ENCODE measurements at regions not wholly inside any gene's neighbourhood (a gene's known extent, or its start where the extent isn't known, plus 50 kb on each side); places are given as distances from the start of the nearest gene placed in this dataset.

DNA sequence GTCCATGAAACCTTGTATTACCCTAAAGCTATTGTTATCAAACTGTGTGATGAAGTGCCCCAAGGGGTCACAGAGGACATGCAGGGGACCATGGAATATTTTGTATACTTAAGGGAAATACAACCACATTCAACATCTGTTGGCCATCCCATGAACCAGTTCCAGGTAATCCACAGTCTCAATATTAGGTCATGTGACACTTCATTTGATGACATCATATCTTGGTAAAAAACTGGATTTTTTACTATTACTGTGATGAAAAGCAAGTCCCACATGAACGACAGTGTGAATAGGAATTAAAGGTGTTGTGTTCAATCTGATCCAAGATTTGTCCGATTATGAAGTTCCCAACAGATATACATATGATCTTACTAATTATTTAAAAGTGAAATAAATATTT lies 355.2 kb downstream of the IRS2 start:
- Mint-ChIP-seq H3K9me3 (peaks cover 17% of the 10 kb centered on the region), H3K27ac (no peak overlapping the region), H3K36me3 (no peaks in the 10 kb centered on the region), H3K4me1 (ENCODE audit: unreplicated experiment) (no peaks in the 10 kb centered on the region), H3K4me3 (no peak overlapping the region), H3K27me3 (no peaks in the 10 kb centered on the region)
- DNase-seq (ENCODE audit: extremely low spot score, unreplicated experiment): no peak
- TF ChIP-seq, protein P1, sequence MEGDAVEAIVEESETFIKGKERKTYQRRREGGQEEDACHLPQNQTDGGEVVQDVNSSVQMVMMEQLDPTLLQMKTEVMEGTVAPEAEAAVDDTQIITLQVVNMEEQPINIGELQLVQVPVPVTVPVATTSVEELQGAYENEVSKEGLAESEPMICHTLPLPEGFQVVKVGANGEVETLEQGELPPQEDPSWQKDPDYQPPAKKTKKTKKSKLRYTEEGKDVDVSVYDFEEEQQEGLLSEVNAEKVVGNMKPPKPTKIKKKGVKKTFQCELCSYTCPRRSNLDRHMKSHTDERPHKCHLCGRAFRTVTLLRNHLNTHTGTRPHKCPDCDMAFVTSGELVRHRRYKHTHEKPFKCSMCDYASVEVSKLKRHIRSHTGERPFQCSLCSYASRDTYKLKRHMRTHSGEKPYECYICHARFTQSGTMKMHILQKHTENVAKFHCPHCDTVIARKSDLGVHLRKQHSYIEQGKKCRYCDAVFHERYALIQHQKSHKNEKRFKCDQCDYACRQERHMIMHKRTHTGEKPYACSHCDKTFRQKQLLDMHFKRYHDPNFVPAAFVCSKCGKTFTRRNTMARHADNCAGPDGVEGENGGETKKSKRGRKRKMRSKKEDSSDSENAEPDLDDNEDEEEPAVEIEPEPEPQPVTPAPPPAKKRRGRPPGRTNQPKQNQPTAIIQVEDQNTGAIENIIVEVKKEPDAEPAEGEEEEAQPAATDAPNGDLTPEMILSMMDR (conservative IDR thresholded peaks at IDR 0.05): no peak

DNA sequence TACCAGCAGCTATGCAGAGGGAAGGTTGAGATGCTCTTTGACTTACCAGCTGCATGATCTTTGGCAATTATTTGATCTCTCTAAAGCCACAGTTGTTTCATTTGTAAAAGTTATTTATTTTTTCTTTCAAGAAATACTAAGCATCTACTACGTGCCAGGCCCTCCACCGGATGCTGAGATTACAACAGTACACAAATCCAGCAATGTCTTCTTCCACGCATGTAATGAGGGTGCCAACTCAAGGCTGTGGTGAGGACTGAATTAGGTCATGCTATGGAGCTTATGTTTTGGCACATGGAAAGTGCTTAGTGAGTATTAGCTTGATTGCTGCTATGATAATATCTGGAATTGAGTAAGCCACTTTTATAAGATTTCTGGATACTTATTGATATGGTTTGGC lies 358.2 kb downstream of the IRS2 start:
- Mint-ChIP-seq H3K36me3 (no peaks in the 10 kb centered on the region), H3K4me1 (ENCODE audit: unreplicated experiment) (no peaks in the 10 kb centered on the region), H3K27ac (no peak overlapping the region), H3K27me3 (no peaks in the 10 kb centered on the region), H3K9me3 (peaks cover 14% of the 10 kb centered on the region), H3K4me3 (no peak overlapping the region)
- TF ChIP-seq, protein P1 (conservative IDR thresholded peaks at IDR 0.05): no peak
- DNase-seq (ENCODE audit: extremely low spot score, unreplicated experiment): no peak

DNA sequence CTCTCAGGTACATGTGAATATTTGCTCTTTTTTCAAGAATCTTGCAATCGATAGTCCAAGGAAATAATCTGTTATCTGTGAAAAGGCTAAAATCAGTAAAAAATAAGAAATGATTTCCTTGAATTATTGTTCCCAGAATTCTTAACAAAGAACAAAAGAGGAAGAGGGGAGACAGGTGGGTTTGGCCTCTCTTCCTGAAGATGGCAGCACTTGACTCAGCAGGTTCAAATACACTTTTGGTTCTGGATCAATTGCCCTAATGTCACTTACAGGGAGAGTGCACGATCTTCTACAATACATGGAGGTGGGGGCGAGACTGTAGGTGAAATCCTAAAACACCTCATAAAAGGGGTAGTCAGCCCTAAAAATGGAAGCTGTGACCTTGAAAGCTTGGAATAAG lies 358.7 kb downstream of the IRS2 start:
- TF ChIP-seq, protein P1 (conservative IDR thresholded peaks at IDR 0.05): no peak
- H3K27ac Mint-ChIP-seq: no peak overlapping the region

DNA sequence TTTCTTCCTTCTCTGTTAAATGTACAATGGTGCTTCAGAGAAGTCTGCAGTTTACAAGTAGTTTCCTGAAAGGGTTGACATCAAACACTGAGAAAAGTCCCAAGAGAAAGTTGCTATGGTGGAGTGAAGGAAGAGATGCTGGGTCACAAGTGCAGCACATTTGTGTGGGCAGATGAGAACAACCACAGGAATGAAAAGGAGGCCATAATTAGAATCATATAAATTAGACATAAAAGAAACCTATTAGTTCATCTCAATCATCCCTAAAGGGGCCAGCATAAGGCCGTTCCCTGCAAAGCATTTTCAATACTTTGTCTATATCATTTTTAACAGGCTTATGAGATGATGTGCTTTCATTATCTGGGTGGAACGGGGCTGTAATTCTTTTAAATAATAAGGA lies 359.2 kb downstream of the IRS2 start:
- Mint-ChIP-seq H3K4me1 (ENCODE audit: unreplicated experiment) (no peaks in the 10 kb centered on the region), H3K9me3 (peaks cover 12% of the 10 kb centered on the region), H3K4me3 (no peak overlapping the region), H3K27ac (no peak overlapping the region), H3K27me3 (no peaks in the 10 kb centered on the region), H3K36me3 (no peaks in the 10 kb centered on the region)
- DNase-seq (ENCODE audit: extremely low spot score, unreplicated experiment): no peak
- TF ChIP-seq, protein P1 (conservative IDR thresholded peaks at IDR 0.05): no peak

More for the DNA sequence above, 358.7 kb downstream of the IRS2 start:
- Mint-ChIP-seq H3K27me3 (no peaks in the 10 kb centered on the region), H3K4me1 (ENCODE audit: unreplicated experiment) (no peaks in the 10 kb centered on the region), H3K36me3 (no peaks in the 10 kb centered on the region), H3K9me3 (peaks cover 12% of the 10 kb centered on the region), H3K4me3 (no peak overlapping the region)
- DNase-seq (ENCODE audit: extremely low spot score, unreplicated experiment): no peak

DNA sequence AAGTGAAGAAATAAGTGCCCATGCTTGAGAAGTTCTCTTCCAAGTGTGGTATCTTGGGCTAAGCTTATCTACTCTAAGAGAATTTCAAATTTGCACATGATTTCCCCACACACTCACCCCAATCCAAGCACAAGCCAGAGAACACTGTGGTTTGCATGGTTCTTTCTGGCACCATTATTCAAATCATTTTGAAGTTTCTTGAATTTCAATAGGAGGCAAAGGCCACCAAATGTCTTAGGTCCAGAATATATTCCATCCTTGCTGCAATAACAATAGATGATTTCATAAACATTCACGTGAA lies 359.7 kb downstream of the IRS2 start:
- H3K4me3 Mint-ChIP-seq: no peak overlapping the region
- no peaks in the 10 kb centered on the region for H3K4me1 Mint-ChIP-seq (ENCODE audit: unreplicated experiment)
- no peak overlapping the region for H3K27ac Mint-ChIP-seq
- DNase-seq (ENCODE audit: extremely low spot score, unreplicated experiment): no peak
- peaks cover 12% of the 10 kb centered on the region for H3K9me3 Mint-ChIP-seq
- TF ChIP-seq, protein P1 (conservative IDR thresholded peaks at IDR 0.05): no peak
- H3K36me3 Mint-ChIP-seq: no peaks in the 10 kb centered on the region
- H3K27me3 Mint-ChIP-seq: no peaks in the 10 kb centered on the region

Data from type B pancreatic cell (in vitro differentiated cells).